SK-N-SH (cell line): ENCODE measurements at regions not wholly inside any gene's neighbourhood (a gene's known extent, or its start where the extent isn't known, plus 50 kb on each side); places are given as distances from the start of the nearest gene placed in this dataset.

Experiments used
- CTCF ChIA-PET: fragments of 300-600, 350-600 bp; formaldehyde crosslinking; extraction: SDS; loops from one replicate; lab custom pipeline; 2021; lab: Yijun Ruan, JAX
- POLR2A ChIA-PET: fragments of 350-600 bp; sonication (Branson Sonifier 250); formaldehyde crosslinking; extraction: SDS; loops from one replicate; lab custom pipeline; 2020; ENCODE audit warnings: antibody characterized with exemption, inconsistent platforms; lab: Yijun Ruan, JAX
- DNase-seq: peaks from one replicate; pipeline ENCODE4 v3.0.0; 2012
- H2AFZ ChIP-seq: fragments of 200-600 bp; sonication (generic); 2 replicates; pipeline ENCODE4 v1.8.1; 2016; ENCODE audit warnings: antibody characterized with exemption, mild to moderate bottlenecking, low read depth
- H3F3A ChIP-seq: fragments of 200-600 bp; sonication (generic); replicated peaks from 2 replicates; pipeline ENCODE3; 2016; ENCODE audit warnings: antibody characterized with exemption, mild to moderate bottlenecking; ENCODE audit not compliant: insufficient read depth
- H3K27ac ChIP-seq, 2 experiments: fragments of 200-500 bp in 1 of 2; fragments of 200-600 bp in 1 of 2; sonication (Bioruptor generic) in 1 of 2; sonication (generic), shearing (Covaris generic) in 1 of 2; 2 replicates each; pipeline versions ENCODE4 v1.5.1 to v1.6.1; 2014 to 2016; ENCODE audit warnings: low read depth in 2 of 2, inconsistent platforms in 1 of 2, low read length in 1 of 2, mild to moderate bottlenecking in 1 of 2, mixed read lengths in 1 of 2
- H3K27me3 ChIP-seq: fragments of 200-600 bp; sonication (generic), shearing (Covaris generic); 2 replicates; pipeline ENCODE4 v1.6.1; 2016; ENCODE audit warnings: mixed run types; ENCODE audit not compliant: insufficient read depth
- H3K36me3 ChIP-seq, 2 experiments: fragments of 200-500 bp in 1 of 2; fragments of 200-600 bp in 1 of 2; sonication (Bioruptor generic) in 1 of 2; sonication (generic) in 1 of 2; replicated peaks in 1 of 2; 2 replicates each; pipeline versions ENCODE3 to v1.5.1; 2014 to 2016; ENCODE audit warnings: low read length in 1 of 2, mild to moderate bottlenecking in 1 of 2; ENCODE audit not compliant: insufficient read depth in 2 of 2, control insufficient read depth in 1 of 2
- H3K4me1 ChIP-seq, 2 experiments: fragments of 200-500 bp in 1 of 2; fragments of 200-600 bp in 1 of 2; sonication (Bioruptor generic) in 1 of 2; sonication (generic), shearing (Covaris generic) in 1 of 2; 2 replicates each; pipeline versions ENCODE4 v1.5.1 to v1.6.1; 2014 to 2016; ENCODE audit warnings: low read depth in 1 of 2, low read length in 1 of 2, mixed run types in 1 of 2; ENCODE audit not compliant: insufficient read depth in 2 of 2, control insufficient read depth in 1 of 2
- H3K4me2 ChIP-seq: fragments of 200-600 bp; sonication (generic), shearing (Covaris generic); 2 replicates; pipeline ENCODE4 v1.6.1; 2017; ENCODE audit warnings: mixed run types
- H3K4me3 ChIP-seq, 2 experiments: fragments of 200-500 bp in 1 of 2; fragments of 200-600 bp in 1 of 2; sonication (Bioruptor generic) in 1 of 2; sonication (generic), shearing (Covaris generic) in 1 of 2; 2 replicates each; pipeline versions ENCODE4 v1.5.1 to v1.8.1; 2014 to 2016; ENCODE audit warnings: low read depth in 2 of 2, inconsistent platforms in 1 of 2, low read length in 1 of 2, mild to moderate bottlenecking in 1 of 2, mixed read lengths in 1 of 2, moderate library complexity in 1 of 2
- H3K79me2 ChIP-seq: fragments of 200-600 bp; sonication (generic); 2 replicates; pipeline ENCODE4 v1.8.1; 2017; ENCODE audit warnings: mild to moderate bottlenecking; ENCODE audit not compliant: insufficient read depth
- H3K9ac ChIP-seq: fragments of 200-600 bp; sonication (generic); 2 replicates; pipeline ENCODE4 v1.6.1; 2017; ENCODE audit warnings: mixed run types
- H3K9me2 ChIP-seq: fragments of 200-600 bp; sonication (generic); 2 replicates; pipeline ENCODE4 v1.6.1; 2017; ENCODE audit warnings: mixed run types
- H3K9me3 ChIP-seq: fragments of 200-600 bp; sonication (generic); 2 replicates; pipeline ENCODE4 v1.6.1; 2017; ENCODE audit warnings: mixed run types, mild to moderate bottlenecking, moderate library complexity
- H4K20me1 ChIP-seq: fragments of 200-600 bp; sonication (generic); 2 replicates; pipeline ENCODE4 v1.6.1; 2017; ENCODE audit warnings: mild to moderate bottlenecking, mixed run types; ENCODE audit not compliant: insufficient read depth
- ELF1 ChIP-seq: IDR thresholded peaks from 2 replicates; pipeline ENCODE4 v1.4.0; 2012
- FOXJ3 ChIP-seq: sonication (generic); formaldehyde crosslinking; IDR thresholded peaks from 2 replicates; pipeline ENCODE4 v1.5.1; 2020; ENCODE audit warnings: mild to moderate bottlenecking, missing genetic modification reagents
- FOXM1 ChIP-seq: IDR thresholded peaks from 2 replicates; pipeline ENCODE4 v1.4.0; 2012; ENCODE audit warnings: low read depth, mild to moderate bottlenecking
- GABPA ChIP-seq: IDR thresholded peaks from 2 replicates; pipeline ENCODE4 v1.4.0; 2012; ENCODE audit warnings: low read depth, mild to moderate bottlenecking
- JUND ChIP-seq: IDR thresholded peaks from 2 replicates; pipeline ENCODE4 v1.4.0; 2012
- PBX3 ChIP-seq: IDR thresholded peaks from 2 replicates; pipeline ENCODE4; 2012
- POLR2AphosphoS5 ChIP-seq: IDR thresholded peaks from 2 replicates; pipeline ENCODE4 v1.6.1; 2012; ENCODE audit warnings: low read depth, low read length
- RCOR1 ChIP-seq: fragments of 150-350 bp; IDR thresholded peaks from 2 replicates; pipeline ENCODE4 v1.6.1; 2017; ENCODE audit warnings: antibody characterized with exemption, low read length
- RXRA ChIP-seq: IDR thresholded peaks from 2 replicates; pipeline ENCODE4 v1.4.0; 2012; ENCODE audit warnings: low read depth, mild to moderate bottlenecking, borderline replicate concordance
- SMC3 ChIP-seq: IDR thresholded peaks from 2 replicates; pipeline ENCODE4 v1.6.1; 2012; ENCODE audit warnings: low read depth, low read length, improper control_type of control experiment
- TAF1 ChIP-seq: IDR thresholded peaks from 2 replicates; pipeline ENCODE4 v1.6.1; 2012; ENCODE audit warnings: low read depth, mild to moderate bottlenecking, low read length, moderate library complexity, borderline replicate concordance
- TCF12 ChIP-seq: IDR thresholded peaks from 2 replicates; pipeline ENCODE4 v1.4.0; 2012
- TEAD4 ChIP-seq: IDR thresholded peaks from 2 replicates; pipeline ENCODE4 v1.4.0; 2012; ENCODE audit warnings: mild to moderate bottlenecking, borderline replicate concordance; ENCODE audit not compliant: insufficient read depth
- ZBTB33 ChIP-seq: IDR thresholded peaks from 2 replicates; pipeline ENCODE4 v1.4.0; 2012; ENCODE audit warnings: low read depth, borderline replicate concordance
- WGBS: methylation state at CpG from one replicate; pipeline ENCODE4 v1.1.6; 2017; ENCODE audit warnings: low lambda C conversion rate; 5-methylcytosine and 5-hydroxymethylcytosine counted together
- TF ChIP-seq, protein P1 (sequence below): fragments of 150-350 bp; IDR thresholded peaks from 2 replicates; pipeline ENCODE4 v1.6.1; 2017; ENCODE audit warnings: antibody characterized with exemption, low read length, low read depth, borderline replicate concordance

- no peak for TF ChIP-seq ZBTB33
- TF ChIP-seq SMC3, result no peak
- TF ChIP-seq, protein P1, sequence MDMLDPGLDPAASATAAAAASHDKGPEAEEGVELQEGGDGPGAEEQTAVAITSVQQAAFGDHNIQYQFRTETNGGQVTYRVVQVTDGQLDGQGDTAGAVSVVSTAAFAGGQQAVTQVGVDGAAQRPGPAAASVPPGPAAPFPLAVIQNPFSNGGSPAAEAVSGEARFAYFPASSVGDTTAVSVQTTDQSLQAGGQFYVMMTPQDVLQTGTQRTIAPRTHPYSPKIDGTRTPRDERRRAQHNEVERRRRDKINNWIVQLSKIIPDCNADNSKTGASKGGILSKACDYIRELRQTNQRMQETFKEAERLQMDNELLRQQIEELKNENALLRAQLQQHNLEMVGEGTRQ, result no peak
- TF ChIP-seq FOXM1, result no peak
- no peak for TF ChIP-seq JUND
- no peak for TF ChIP-seq TEAD4
- TF ChIP-seq FOXJ3 (CRISPR knock-in tag), result no peak
Measured at GRCh38 chr4:110924761-110925160, 301.9 kb upstream of the PITX2 start (continued).

- no peaks in the 10 kb centered on the region for H3K9me2 ChIP-seq
- ChIA-PET POLR2A (no interaction called here), CTCF (interaction anchor here (0.6 to 0.8 kb wide), 2 partner anchors 24 to 571 kb away, joined by 3 read pairs; no protein-coding TSS in a partner anchor)
- H2AFZ ChIP-seq, result no peak overlapping the region
- TF ChIP-seq RXRA, result no peak
- TF ChIP-seq TAF1, result no peak
- no peak for TF ChIP-seq GABPA
- no peak for TF ChIP-seq TEAD4
- H3F3A ChIP-seq, result no peaks in the 10 kb centered on the region
- H3K36me3 ChIP-seq, result no peaks in the 10 kb centered on the region
- H3K4me1 ChIP-seq, result no peaks in the 10 kb centered on the region
- H3K4me3 ChIP-seq, result no peak overlapping the region
- H3K27ac ChIP-seq, result no peak overlapping the region
- H3K4me2 ChIP-seq, result no peak overlapping the region
- H3K9me3 ChIP-seq, result no peaks in the 10 kb centered on the region
- no peak for DNase-seq
- WGBS, result 1% methylated on average over 3 of the region's 3 CpGs
- no peaks in the 10 kb centered on the region for H3K79me2 ChIP-seq
- no peak overlapping the region for H3K9ac ChIP-seq
- no peaks in the 10 kb centered on the region for H4K20me1 ChIP-seq
- H3K27me3 ChIP-seq, result no peaks in the 10 kb centered on the region
Measured at GRCh38 chr4:110926841-110927400, 304.0 kb upstream of the PITX2 start.

- H4K20me1 ChIP-seq, result no peaks in the 10 kb centered on the region
- H3K79me2 ChIP-seq, result no peaks in the 10 kb centered on the region
- H3K4me2 ChIP-seq, result no peak overlapping the region
- WGBS, result 2% methylated on average over 3 of the region's 3 CpGs
- no peaks in the 10 kb centered on the region for H3K36me3 ChIP-seq
- H3K4me3 ChIP-seq, result no peak overlapping the region
- H2AFZ ChIP-seq, result no peak overlapping the region
- no peaks in the 10 kb centered on the region for H3K27me3 ChIP-seq
- no peaks in the 10 kb centered on the region for H3K9me2 ChIP-seq
- H3K9me3 ChIP-seq, result no peaks in the 10 kb centered on the region
- H3K27ac ChIP-seq, result no peak overlapping the region
- H3K4me1 ChIP-seq, result no peaks in the 10 kb centered on the region
- no peak for DNase-seq
- TF ChIP-seq FOXM1 (no peak), ELF1 (no peak), POLR2AphosphoS5 (no peak), RCOR1 (no peak), PBX3 (no peak), TCF12 (no peak), GABPA (no peak), TEAD4 (no peak), RXRA (no peak), ZBTB33 (no peak)
- TF ChIP-seq, all 33 proteins: peak for 0
- CTCF ChIA-PET, result no interaction called here
- POLR2A ChIA-PET, result no interaction called here
- no peaks in the 10 kb centered on the region for H3F3A ChIP-seq
- no peak overlapping the region for H3K9ac ChIP-seq
Measured at GRCh38 chr4:110933341-110933740, 310.5 kb upstream of the PITX2 start.
